ENCODE measurements at regions not wholly inside any gene's neighbourhood (a gene's known extent, or its start where the extent isn't known, plus 50 kb on each side); places are given as distances from the start of the nearest gene placed in this dataset.

DNA sequence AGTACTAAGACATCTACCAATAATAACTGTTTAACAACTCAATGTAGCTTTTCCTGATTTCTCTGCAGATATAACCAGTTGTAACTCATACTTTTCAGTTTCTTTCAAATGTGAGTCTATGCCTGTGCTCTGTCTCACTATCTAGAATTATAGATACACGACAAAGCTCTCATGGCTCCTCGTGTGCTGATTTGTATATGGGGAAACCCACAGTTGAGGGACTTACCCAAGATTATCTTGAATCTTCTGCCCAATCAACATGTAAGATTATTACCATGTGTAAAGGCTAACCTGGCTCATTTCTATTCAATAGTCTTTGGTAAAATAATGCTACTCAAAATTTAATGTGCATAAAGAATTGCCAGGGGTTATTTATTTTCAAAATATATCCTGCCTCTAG is 554.4 kb downstream of the FBXO15 start:
- no peaks in the 10 kb centered on the region for H3K27me3 ChIP-seq (ENCODE audit: control insufficient read depth, insufficient read depth, low read length)
- H3K9me3 ChIP-seq (ENCODE audit: control insufficient read depth, insufficient read depth, low read length) = no peaks in the 10 kb centered on the region
- WGBS (ENCODE audit: insufficient coverage, insufficient read length) = no CpG with 5 or more reads among the region's 2 CpGs
- H3K27ac ChIP-seq (ENCODE audit: low read length) = no peak overlapping the region
- no peaks in the 10 kb centered on the region for H3K4me1 ChIP-seq (ENCODE audit: control insufficient read depth, insufficient read depth, low read length)
- H3K4me3 ChIP-seq (ENCODE audit: low read length) = no peak overlapping the region
- no peak for DNase-seq (ENCODE audit: low read depth, low spot score)
- H3K36me3 ChIP-seq (ENCODE audit: control insufficient read depth, insufficient read depth, low read length) = no peaks in the 10 kb centered on the region

DNA sequence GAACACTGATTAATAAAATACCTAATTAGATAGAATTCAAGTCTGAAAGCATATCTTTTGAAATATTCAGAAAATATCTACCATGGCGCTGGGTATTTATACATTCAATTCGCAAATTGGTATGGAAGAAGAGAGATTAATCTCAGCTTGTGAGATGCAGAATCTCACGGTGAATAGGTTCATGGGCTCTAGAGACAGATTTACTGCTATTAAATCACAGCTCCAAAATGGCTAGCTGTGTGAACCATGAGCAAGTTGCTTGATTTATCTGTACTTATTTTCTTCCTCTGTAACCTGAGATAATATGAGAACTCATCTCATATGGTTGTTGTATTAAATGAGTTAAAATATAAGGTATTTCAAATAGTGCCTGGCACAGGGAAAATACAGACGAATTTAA is 556.7 kb downstream of the FBXO15 start:
- Histone ChIP-seq H3K4me1 (ENCODE audit: control insufficient read depth, insufficient read depth, low read length) (no peaks in the 10 kb centered on the region), H3K27me3 (ENCODE audit: control insufficient read depth, insufficient read depth, low read length) (no peaks in the 10 kb centered on the region), H3K27ac (ENCODE audit: low read length) (no peak overlapping the region), H3K9me3 (ENCODE audit: control insufficient read depth, insufficient read depth, low read length) (no peaks in the 10 kb centered on the region), H3K36me3 (ENCODE audit: control insufficient read depth, insufficient read depth, low read length) (no peaks in the 10 kb centered on the region), H3K4me3 (ENCODE audit: low read length) (no peak overlapping the region)
- DNase-seq (ENCODE audit: low read depth, low spot score) = no peak
- WGBS (ENCODE audit: insufficient coverage, insufficient read length) = no CpG with 5 or more reads among the region's 4 CpGs

- Histone ChIP-seq H3K4me3 (ENCODE audit: low read length) (no peak overlapping the region), H3K4me1 (ENCODE audit: control insufficient read depth, insufficient read depth, low read length) (peaks cover 2% of the 10 kb centered on the region), H3K9me3 (ENCODE audit: control insufficient read depth, insufficient read depth, low read length) (no peaks in the 10 kb centered on the region), H3K27ac (ENCODE audit: low read length) (no peak overlapping the region), H3K36me3 (ENCODE audit: control insufficient read depth, insufficient read depth, low read length) (no peaks in the 10 kb centered on the region), H3K27me3 (ENCODE audit: control insufficient read depth, insufficient read depth, low read length) (no peaks in the 10 kb centered on the region)
- no peak for DNase-seq (ENCODE audit: low read depth, low spot score)
Measured at GRCh38 chr18:73579698-73580097, 567.9 kb downstream of the FBXO15 start.

DNA sequence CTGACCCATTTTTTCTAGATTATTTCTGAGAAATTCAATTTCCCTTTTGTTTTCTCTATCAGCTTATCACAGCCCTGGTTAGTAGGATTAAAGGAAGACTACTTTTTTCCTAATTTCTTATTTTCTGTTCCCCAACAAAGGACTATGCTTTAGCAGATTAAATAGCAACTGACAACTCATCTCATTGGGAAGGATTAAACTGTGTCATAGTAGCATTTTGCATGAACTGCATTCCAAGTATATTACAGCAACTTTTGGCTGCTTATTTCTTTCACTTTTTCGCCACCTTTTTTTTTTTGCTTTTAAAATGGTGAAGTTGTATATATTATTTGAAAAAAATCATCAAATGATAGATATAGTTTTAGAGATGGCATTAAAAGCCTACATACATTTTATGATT is 570.3 kb downstream of the FBXO15 start:
- no CpG with 5 or more reads among the region's 1 CpG for WGBS (ENCODE audit: insufficient coverage, insufficient read length)

GRCh38 chr18:73563901-73564472 is 583.6 kb downstream of the FBXO15 start:
- Histone ChIP-seq H3K27ac (ENCODE audit: low read length) (no peak overlapping the region), H3K9me3 (ENCODE audit: control insufficient read depth, insufficient read depth, low read length) (no peaks in the 10 kb centered on the region), H3K27me3 (ENCODE audit: control insufficient read depth, insufficient read depth, low read length) (no peaks in the 10 kb centered on the region), H3K4me3 (ENCODE audit: low read length) (no peak overlapping the region), H3K4me1 (ENCODE audit: control insufficient read depth, insufficient read depth, low read length) (no peaks in the 10 kb centered on the region), H3K36me3 (ENCODE audit: control insufficient read depth, insufficient read depth, low read length) (no peaks in the 10 kb centered on the region)
- no CpG with 5 or more reads among the region's 1 CpG for WGBS (ENCODE audit: insufficient coverage, insufficient read length)
- DNase-seq (ENCODE audit: low read depth, low spot score) = no peak

More for the DNA sequence above, 570.3 kb downstream of the FBXO15 start:
- Histone ChIP-seq H3K27me3 (ENCODE audit: control insufficient read depth, insufficient read depth, low read length) (no peaks in the 10 kb centered on the region), H3K27ac (ENCODE audit: low read length) (no peak overlapping the region), H3K4me3 (ENCODE audit: low read length) (no peak overlapping the region), H3K36me3 (ENCODE audit: control insufficient read depth, insufficient read depth, low read length) (no peaks in the 10 kb centered on the region), H3K9me3 (ENCODE audit: control insufficient read depth, insufficient read depth, low read length) (no peaks in the 10 kb centered on the region), H3K4me1 (ENCODE audit: control insufficient read depth, insufficient read depth, low read length) (no peaks in the 10 kb centered on the region)
- no peak for DNase-seq (ENCODE audit: low read depth, low spot score)

GRCh38 chr18:73563345-73563744 is 584.3 kb downstream of the FBXO15 start:
- DNase-seq (ENCODE audit: low read depth, low spot score) = no peak
- H3K4me1 ChIP-seq (ENCODE audit: control insufficient read depth, insufficient read depth, low read length) = no peaks in the 10 kb centered on the region
- no peaks in the 10 kb centered on the region for H3K36me3 ChIP-seq (ENCODE audit: control insufficient read depth, insufficient read depth, low read length)
- WGBS (ENCODE audit: insufficient coverage, insufficient read length) = no CpG with 5 or more reads among the region's 4 CpGs
- no peaks in the 10 kb centered on the region for H3K9me3 ChIP-seq (ENCODE audit: control insufficient read depth, insufficient read depth, low read length)
- H3K27ac ChIP-seq (ENCODE audit: low read length) = no peak overlapping the region
- no peaks in the 10 kb centered on the region for H3K27me3 ChIP-seq (ENCODE audit: control insufficient read depth, insufficient read depth, low read length)
- H3K4me3 ChIP-seq (ENCODE audit: low read length) = no peak overlapping the region

DNA sequence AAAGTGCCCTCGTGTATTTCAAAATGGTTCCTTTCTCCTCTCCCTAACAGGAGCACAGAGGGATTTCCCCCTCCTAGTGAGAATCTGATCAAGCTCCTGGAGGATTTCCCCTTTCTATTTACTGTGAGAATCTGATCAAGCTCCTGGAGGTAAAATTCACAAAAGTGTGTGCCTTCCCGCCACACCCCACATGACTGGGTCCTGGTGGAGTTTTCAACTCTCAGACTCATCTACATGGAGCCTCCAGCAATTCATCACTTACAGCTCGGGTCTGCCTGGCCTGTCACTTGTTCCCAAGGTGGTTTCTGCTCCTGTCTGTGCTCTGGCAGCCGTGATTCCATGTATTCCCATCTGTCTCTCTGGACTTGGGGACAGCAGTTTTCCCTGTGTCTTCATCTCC is 590.7 kb downstream of the FBXO15 start:
- no CpG with 5 or more reads among the region's 4 CpGs for WGBS (ENCODE audit: insufficient coverage, insufficient read length)

GRCh38 chr18:73552171-73552570 is 595.5 kb downstream of the FBXO15 start:
- Histone ChIP-seq H3K4me3 (ENCODE audit: low read length) (no peak overlapping the region), H3K27me3 (ENCODE audit: control insufficient read depth, insufficient read depth, low read length) (no peaks in the 10 kb centered on the region), H3K27ac (ENCODE audit: low read length) (no peak overlapping the region), H3K36me3 (ENCODE audit: control insufficient read depth, insufficient read depth, low read length) (no peaks in the 10 kb centered on the region), H3K4me1 (ENCODE audit: control insufficient read depth, insufficient read depth, low read length) (no peaks in the 10 kb centered on the region), H3K9me3 (ENCODE audit: control insufficient read depth, insufficient read depth, low read length) (no peaks in the 10 kb centered on the region)
- WGBS (ENCODE audit: insufficient coverage, insufficient read length) = no CpG with 5 or more reads among the region's 5 CpGs
- DNase-seq (ENCODE audit: low read depth, low spot score) = no peak

More for the DNA sequence above, 590.7 kb downstream of the FBXO15 start:
- Histone ChIP-seq H3K4me3 (ENCODE audit: low read length) (no peak overlapping the region), H3K4me1 (ENCODE audit: control insufficient read depth, insufficient read depth, low read length) (no peaks in the 10 kb centered on the region), H3K36me3 (ENCODE audit: control insufficient read depth, insufficient read depth, low read length) (no peaks in the 10 kb centered on the region), H3K9me3 (ENCODE audit: control insufficient read depth, insufficient read depth, low read length) (no peaks in the 10 kb centered on the region), H3K27ac (ENCODE audit: low read length) (no peak overlapping the region), H3K27me3 (ENCODE audit: control insufficient read depth, insufficient read depth, low read length) (no peaks in the 10 kb centered on the region)
- no peak for DNase-seq (ENCODE audit: low read depth, low spot score)

- no CpG with 5 or more reads among the region's 3 CpGs for WGBS (ENCODE audit: insufficient coverage, insufficient read length)
- Histone ChIP-seq H3K36me3 (ENCODE audit: control insufficient read depth, insufficient read depth, low read length) (no peaks in the 10 kb centered on the region), H3K4me1 (ENCODE audit: control insufficient read depth, insufficient read depth, low read length) (no peaks in the 10 kb centered on the region), H3K4me3 (ENCODE audit: low read length) (no peak overlapping the region), H3K27ac (ENCODE audit: low read length) (no peak overlapping the region), H3K27me3 (ENCODE audit: control insufficient read depth, insufficient read depth, low read length) (no peaks in the 10 kb centered on the region), H3K9me3 (ENCODE audit: control insufficient read depth, insufficient read depth, low read length) (no peaks in the 10 kb centered on the region)
- no peak for DNase-seq (ENCODE audit: low read depth, low spot score)
Measured at GRCh38 chr18:73551211-73551610, 596.4 kb downstream of the FBXO15 start.

- Histone ChIP-seq H3K4me3 (ENCODE audit: low read length) (no peak overlapping the region), H3K4me1 (ENCODE audit: control insufficient read depth, insufficient read depth, low read length) (no peaks in the 10 kb centered on the region), H3K27me3 (ENCODE audit: control insufficient read depth, insufficient read depth, low read length) (no peaks in the 10 kb centered on the region), H3K9me3 (ENCODE audit: control insufficient read depth, insufficient read depth, low read length) (no peaks in the 10 kb centered on the region), H3K27ac (ENCODE audit: low read length) (no peak overlapping the region), H3K36me3 (ENCODE audit: control insufficient read depth, insufficient read depth, low read length) (no peaks in the 10 kb centered on the region)
- no peak for DNase-seq (ENCODE audit: low read depth, low spot score)
- WGBS (ENCODE audit: insufficient coverage, insufficient read length) = no CpG with 5 or more reads among the region's 5 CpGs
Measured at GRCh38 chr18:73549236-73549635, 598.4 kb downstream of the FBXO15 start.

DNA sequence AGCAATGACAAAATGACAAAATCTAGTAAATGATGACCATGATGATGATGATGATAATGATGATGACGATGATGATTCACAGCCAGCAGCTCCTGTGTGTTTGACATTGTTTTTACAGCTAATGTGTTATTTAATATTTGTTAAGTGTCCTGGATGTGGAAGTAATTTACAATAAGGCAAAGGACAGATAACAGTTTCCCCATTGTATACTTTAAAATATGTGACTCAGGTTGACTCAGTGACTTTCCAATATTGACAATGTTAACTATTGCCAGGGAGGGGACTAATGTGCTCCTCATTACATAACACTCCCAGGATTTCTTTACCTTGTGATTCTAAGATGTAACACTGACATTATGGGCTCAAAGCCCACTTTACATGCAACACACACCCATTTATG is 602.2 kb downstream of the FBXO15 start:
- no peak for DNase-seq (ENCODE audit: low read depth, low spot score)
- Histone ChIP-seq H3K27me3 (ENCODE audit: control insufficient read depth, insufficient read depth, low read length) (no peaks in the 10 kb centered on the region), H3K4me3 (ENCODE audit: low read length) (no peak overlapping the region), H3K9me3 (ENCODE audit: control insufficient read depth, insufficient read depth, low read length) (no peaks in the 10 kb centered on the region), H3K4me1 (ENCODE audit: control insufficient read depth, insufficient read depth, low read length) (no peaks in the 10 kb centered on the region), H3K36me3 (ENCODE audit: control insufficient read depth, insufficient read depth, low read length) (no peaks in the 10 kb centered on the region), H3K27ac (ENCODE audit: low read length) (no peak overlapping the region)
- no CpG with 5 or more reads among the region's 1 CpG for WGBS (ENCODE audit: insufficient coverage, insufficient read length)

Measured in iPS DF 6.9 (cell line).